B cell (primary cell): ENCODE measurements at regions not wholly inside any gene's neighbourhood (a gene's known extent, or its start where the extent isn't known, plus 50 kb on each side); places are given as distances from the start of the nearest gene placed in this dataset.

ENCODE experiments used
- EZH2 ChIP-seq: IDR thresholded peaks from 2 replicates; pipeline ENCODE4 v1.6.1; 2012; ENCODE audit warnings: borderline replicate concordance, low read depth, mild to moderate bottlenecking, moderate library complexity, low read length; ENCODE audit not compliant: insufficient read depth, poor library complexity, severe bottlenecking
- TF ChIP-seq, protein P1 (sequence below): fragments of 200-600 bp; IDR thresholded peaks from one replicate; pipeline ENCODE4 v1.8.0; 2022; ENCODE audit warnings: antibody characterized with exemption, mild to moderate bottlenecking

DNA sequence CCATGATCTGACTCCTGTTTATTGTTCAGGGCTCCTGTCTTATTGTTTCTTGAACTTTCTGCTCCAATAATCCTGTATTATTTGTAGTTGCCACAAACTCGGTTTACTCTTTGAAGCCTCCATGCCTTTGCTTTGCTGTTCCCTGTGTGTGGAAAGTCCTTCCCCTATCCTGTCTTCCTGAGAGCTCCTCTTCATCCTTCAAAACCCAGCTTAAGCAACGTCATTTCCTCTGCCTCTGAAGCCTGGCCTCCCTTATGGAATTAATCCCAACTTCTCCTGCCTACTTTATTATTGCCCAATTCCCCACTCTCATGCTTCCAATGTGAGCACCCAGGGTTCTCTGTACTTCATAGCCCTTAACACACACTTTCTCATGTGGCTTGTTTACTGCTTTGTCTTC, 766.2 kb downstream of the MED13L start:
- TF ChIP-seq, protein P1, sequence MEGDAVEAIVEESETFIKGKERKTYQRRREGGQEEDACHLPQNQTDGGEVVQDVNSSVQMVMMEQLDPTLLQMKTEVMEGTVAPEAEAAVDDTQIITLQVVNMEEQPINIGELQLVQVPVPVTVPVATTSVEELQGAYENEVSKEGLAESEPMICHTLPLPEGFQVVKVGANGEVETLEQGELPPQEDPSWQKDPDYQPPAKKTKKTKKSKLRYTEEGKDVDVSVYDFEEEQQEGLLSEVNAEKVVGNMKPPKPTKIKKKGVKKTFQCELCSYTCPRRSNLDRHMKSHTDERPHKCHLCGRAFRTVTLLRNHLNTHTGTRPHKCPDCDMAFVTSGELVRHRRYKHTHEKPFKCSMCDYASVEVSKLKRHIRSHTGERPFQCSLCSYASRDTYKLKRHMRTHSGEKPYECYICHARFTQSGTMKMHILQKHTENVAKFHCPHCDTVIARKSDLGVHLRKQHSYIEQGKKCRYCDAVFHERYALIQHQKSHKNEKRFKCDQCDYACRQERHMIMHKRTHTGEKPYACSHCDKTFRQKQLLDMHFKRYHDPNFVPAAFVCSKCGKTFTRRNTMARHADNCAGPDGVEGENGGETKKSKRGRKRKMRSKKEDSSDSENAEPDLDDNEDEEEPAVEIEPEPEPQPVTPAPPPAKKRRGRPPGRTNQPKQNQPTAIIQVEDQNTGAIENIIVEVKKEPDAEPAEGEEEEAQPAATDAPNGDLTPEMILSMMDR: no peak
- TF ChIP-seq EZH2: no peak
